SK-N-SH (cell line): ENCODE measurements at regions not wholly inside any gene's neighbourhood (a gene's known extent, or its start where the extent isn't known, plus 50 kb on each side); places are given as distances from the start of the nearest gene placed in this dataset.
"Not testable (repeated sequence)": the region's sequence is repeated elsewhere in the genome, so short reads cannot be mapped to it uniquely, and the experiment has no call there.

Experiments
- CTCF ChIA-PET: fragments of 300-600, 350-600 bp; formaldehyde crosslinking; extraction: SDS; loops from one replicate; lab custom pipeline; 2021; lab: Yijun Ruan, JAX
- POLR2A ChIA-PET: fragments of 350-600 bp; sonication (Branson Sonifier 250); formaldehyde crosslinking; extraction: SDS; loops from one replicate; lab custom pipeline; 2020; ENCODE audit warnings: antibody characterized with exemption, inconsistent platforms; lab: Yijun Ruan, JAX
- DNase-seq: peaks from one replicate; pipeline ENCODE4 v3.0.0; 2012
- H2AFZ ChIP-seq: fragments of 200-600 bp; sonication (generic); 2 replicates; pipeline ENCODE4 v1.8.1; 2016; ENCODE audit warnings: antibody characterized with exemption, mild to moderate bottlenecking, low read depth
- H3F3A ChIP-seq: fragments of 200-600 bp; sonication (generic); replicated peaks from 2 replicates; pipeline ENCODE3; 2016; ENCODE audit warnings: antibody characterized with exemption, mild to moderate bottlenecking; ENCODE audit not compliant: insufficient read depth
- H3K27ac ChIP-seq, 2 experiments: fragments of 200-500 bp in 1 of 2; fragments of 200-600 bp in 1 of 2; sonication (Bioruptor generic) in 1 of 2; sonication (generic), shearing (Covaris generic) in 1 of 2; 2 replicates each; pipeline versions ENCODE4 v1.5.1 to v1.6.1; 2014 to 2016; ENCODE audit warnings: low read depth in 2 of 2, inconsistent platforms in 1 of 2, low read length in 1 of 2, mild to moderate bottlenecking in 1 of 2, mixed read lengths in 1 of 2
- H3K27me3 ChIP-seq: fragments of 200-600 bp; sonication (generic), shearing (Covaris generic); 2 replicates; pipeline ENCODE4 v1.6.1; 2016; ENCODE audit warnings: mixed run types; ENCODE audit not compliant: insufficient read depth
- H3K36me3 ChIP-seq, 2 experiments: fragments of 200-500 bp in 1 of 2; fragments of 200-600 bp in 1 of 2; sonication (Bioruptor generic) in 1 of 2; sonication (generic) in 1 of 2; replicated peaks in 1 of 2; 2 replicates each; pipeline versions ENCODE3 to v1.5.1; 2014 to 2016; ENCODE audit warnings: low read length in 1 of 2, mild to moderate bottlenecking in 1 of 2; ENCODE audit not compliant: insufficient read depth in 2 of 2, control insufficient read depth in 1 of 2
- H3K4me1 ChIP-seq, 2 experiments: fragments of 200-500 bp in 1 of 2; fragments of 200-600 bp in 1 of 2; sonication (Bioruptor generic) in 1 of 2; sonication (generic), shearing (Covaris generic) in 1 of 2; 2 replicates each; pipeline versions ENCODE4 v1.5.1 to v1.6.1; 2014 to 2016; ENCODE audit warnings: low read depth in 1 of 2, low read length in 1 of 2, mixed run types in 1 of 2; ENCODE audit not compliant: insufficient read depth in 2 of 2, control insufficient read depth in 1 of 2
- H3K4me2 ChIP-seq: fragments of 200-600 bp; sonication (generic), shearing (Covaris generic); 2 replicates; pipeline ENCODE4 v1.6.1; 2017; ENCODE audit warnings: mixed run types
- H3K4me3 ChIP-seq, 2 experiments: fragments of 200-500 bp in 1 of 2; fragments of 200-600 bp in 1 of 2; sonication (Bioruptor generic) in 1 of 2; sonication (generic), shearing (Covaris generic) in 1 of 2; 2 replicates each; pipeline versions ENCODE4 v1.5.1 to v1.8.1; 2014 to 2016; ENCODE audit warnings: low read depth in 2 of 2, inconsistent platforms in 1 of 2, low read length in 1 of 2, mild to moderate bottlenecking in 1 of 2, mixed read lengths in 1 of 2, moderate library complexity in 1 of 2
- H3K79me2 ChIP-seq: fragments of 200-600 bp; sonication (generic); 2 replicates; pipeline ENCODE4 v1.8.1; 2017; ENCODE audit warnings: mild to moderate bottlenecking; ENCODE audit not compliant: insufficient read depth
- H3K9ac ChIP-seq: fragments of 200-600 bp; sonication (generic); 2 replicates; pipeline ENCODE4 v1.6.1; 2017; ENCODE audit warnings: mixed run types
- H3K9me2 ChIP-seq: fragments of 200-600 bp; sonication (generic); 2 replicates; pipeline ENCODE4 v1.6.1; 2017; ENCODE audit warnings: mixed run types
- H3K9me3 ChIP-seq: fragments of 200-600 bp; sonication (generic); 2 replicates; pipeline ENCODE4 v1.6.1; 2017; ENCODE audit warnings: mixed run types, mild to moderate bottlenecking, moderate library complexity
- H4K20me1 ChIP-seq: fragments of 200-600 bp; sonication (generic); 2 replicates; pipeline ENCODE4 v1.6.1; 2017; ENCODE audit warnings: mild to moderate bottlenecking, mixed run types; ENCODE audit not compliant: insufficient read depth
- CHD2 ChIP-seq: fragments of 150-350 bp; IDR thresholded peaks from 2 replicates; pipeline ENCODE4 v1.6.1; 2018; ENCODE audit warnings: low read length; ENCODE audit not compliant: partially characterized antibody
- CTCF ChIP-seq: fragments of 200-600 bp; sonication (generic); IDR thresholded peaks from 2 replicates; pipeline ENCODE4 v1.6.1; 2017; ENCODE audit warnings: antibody characterized with exemption, mild to moderate bottlenecking, moderate library complexity
- EP300 ChIP-seq, 2 experiments: IDR thresholded peaks; 2 replicates each; pipeline versions ENCODE4 v1.4.0 to v1.6.1; 2012; ENCODE audit warnings: borderline replicate concordance in 1 of 2, low read depth in 1 of 2, low read length in 1 of 2
- EZH2phosphoT487 ChIP-seq: fragments of 200-600 bp; sonication (generic); IDR thresholded peaks from 2 replicates; pipeline ENCODE4 v1.6.1; 2017; ENCODE audit warnings: low read depth, mixed run types, mild to moderate bottlenecking, antibody characterized with exemption, moderate library complexity, borderline replicate concordance
- GABPA ChIP-seq: IDR thresholded peaks from 2 replicates; pipeline ENCODE4 v1.4.0; 2012; ENCODE audit warnings: low read depth, mild to moderate bottlenecking
- GATA2 ChIP-seq: sonication (generic); formaldehyde crosslinking; IDR thresholded peaks from 2 replicates; pipeline ENCODE4 v1.5.0; 2020; ENCODE audit warnings: mild to moderate bottlenecking, missing genetic modification reagents
- IRF3 ChIP-seq: fragments of 150-350 bp; IDR thresholded peaks from 2 replicates; pipeline ENCODE4 v1.6.1; 2016; ENCODE audit warnings: mild to moderate bottlenecking, low read depth, low read length
- MEF2A ChIP-seq: IDR thresholded peaks from 2 replicates; pipeline ENCODE4 v1.4.0; 2012; ENCODE audit warnings: low read depth, borderline replicate concordance
- MXI1 ChIP-seq: IDR thresholded peaks from 2 replicates; pipeline ENCODE4 v1.6.1; 2012; ENCODE audit warnings: mild to moderate bottlenecking, low read depth, low read length, improper control_type of control experiment
- NRF1 ChIP-seq: IDR thresholded peaks from 2 replicates; pipeline ENCODE4 v1.6.1; 2012; ENCODE audit warnings: low read depth, mild to moderate bottlenecking, low read length
- POLR2AphosphoS5 ChIP-seq: IDR thresholded peaks from 2 replicates; pipeline ENCODE4 v1.6.1; 2012; ENCODE audit warnings: low read depth, low read length
- RAD21 ChIP-seq: IDR thresholded peaks from 2 replicates; pipeline ENCODE4 v1.6.1; 2012; ENCODE audit warnings: mild to moderate bottlenecking, low read length
- SMC3 ChIP-seq: IDR thresholded peaks from 2 replicates; pipeline ENCODE4 v1.6.1; 2012; ENCODE audit warnings: low read depth, low read length, improper control_type of control experiment
- TCF12 ChIP-seq: IDR thresholded peaks from 2 replicates; pipeline ENCODE4 v1.4.0; 2012
- USF2 ChIP-seq: fragments of 150-350 bp; IDR thresholded peaks from 2 replicates; pipeline ENCODE4 v1.6.1; 2017; ENCODE audit warnings: antibody characterized with exemption, low read length, low read depth, borderline replicate concordance
- YY1 ChIP-seq: IDR thresholded peaks from 2 replicates; pipeline ENCODE4 v1.4.0; 2012; ENCODE audit warnings: low read depth, mild to moderate bottlenecking
- WGBS: methylation state at CpG from one replicate; pipeline ENCODE4 v1.1.6; 2017; ENCODE audit warnings: low lambda C conversion rate; 5-methylcytosine and 5-hydroxymethylcytosine counted together
- TF ChIP-seq, protein P1 (sequence below): IDR thresholded peaks from 2 replicates; pipeline ENCODE4 v1.4.0; 2012; ENCODE audit warnings: low read depth, borderline replicate concordance
- TF ChIP-seq, protein P2 (sequence below): IDR thresholded peaks from 2 replicates; pipeline ENCODE4 v1.4.0; 2012; ENCODE audit warnings: low read depth, borderline replicate concordance
- TF ChIP-seq, protein P3 (sequence below): IDR thresholded peaks from 2 replicates; pipeline ENCODE4 v1.4.0; 2012; ENCODE audit warnings: low read depth

GRCh38 chr10:33831591-33831990, 497.1 kb upstream of the NRP1 start:
- Histone ChIP-seq H3K4me3 (no peak overlapping the region), H3K4me1 (peaks cover 0 to 3% of the 10 kb centered on the region in 2 experiments; a peak in 1 of 4 replicates), H3F3A (no peaks in the 10 kb centered on the region), H3K27ac (no peak overlapping the region), H2AFZ (no peak overlapping the region), H3K36me3 (no peaks in the 10 kb centered on the region), H3K9me3 (no peaks in the 10 kb centered on the region), H3K79me2 (no peaks in the 10 kb centered on the region), H3K4me2 (no peak overlapping the region), H3K9ac (no peak overlapping the region), H3K27me3 (no peaks in the 10 kb centered on the region), H3K9me2 (no peaks in the 10 kb centered on the region), H4K20me1 (no peaks in the 10 kb centered on the region)
- TF ChIP-seq NRF1: no peak
- no peak for TF ChIP-seq MEF2A
- no peak for TF ChIP-seq RAD21
- no peak for TF ChIP-seq CTCF
- TF ChIP-seq POLR2AphosphoS5: no peak
- TF ChIP-seq EP300 (IDR thresholded peaks at IDR 0.05; ENCODE audit: borderline replicate concordance in 1 of 2, low read depth in 1 of 2, low read length in 1 of 2): no peak
- no peak for TF ChIP-seq MXI1
- TF ChIP-seq GABPA: no peak
- TF ChIP-seq SMC3: no peak
- no peak for TF ChIP-seq CHD2
- no peak for TF ChIP-seq TCF12
- TF ChIP-seq, protein P1, sequence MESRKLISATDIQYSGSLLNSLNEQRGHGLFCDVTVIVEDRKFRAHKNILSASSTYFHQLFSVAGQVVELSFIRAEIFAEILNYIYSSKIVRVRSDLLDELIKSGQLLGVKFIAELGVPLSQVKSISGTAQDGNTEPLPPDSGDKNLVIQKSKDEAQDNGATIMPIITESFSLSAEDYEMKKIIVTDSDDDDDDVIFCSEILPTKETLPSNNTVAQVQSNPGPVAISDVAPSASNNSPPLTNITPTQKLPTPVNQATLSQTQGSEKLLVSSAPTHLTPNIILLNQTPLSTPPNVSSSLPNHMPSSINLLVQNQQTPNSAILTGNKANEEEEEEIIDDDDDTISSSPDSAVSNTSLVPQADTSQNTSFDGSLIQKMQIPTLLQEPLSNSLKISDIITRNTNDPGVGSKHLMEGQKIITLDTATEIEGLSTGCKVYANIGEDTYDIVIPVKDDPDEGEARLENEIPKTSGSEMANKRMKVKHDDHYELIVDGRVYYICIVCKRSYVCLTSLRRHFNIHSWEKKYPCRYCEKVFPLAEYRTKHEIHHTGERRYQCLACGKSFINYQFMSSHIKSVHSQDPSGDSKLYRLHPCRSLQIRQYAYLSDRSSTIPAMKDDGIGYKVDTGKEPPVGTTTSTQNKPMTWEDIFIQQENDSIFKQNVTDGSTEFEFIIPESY: no peak
- no peak for TF ChIP-seq IRF3
- TF ChIP-seq, protein P2, sequence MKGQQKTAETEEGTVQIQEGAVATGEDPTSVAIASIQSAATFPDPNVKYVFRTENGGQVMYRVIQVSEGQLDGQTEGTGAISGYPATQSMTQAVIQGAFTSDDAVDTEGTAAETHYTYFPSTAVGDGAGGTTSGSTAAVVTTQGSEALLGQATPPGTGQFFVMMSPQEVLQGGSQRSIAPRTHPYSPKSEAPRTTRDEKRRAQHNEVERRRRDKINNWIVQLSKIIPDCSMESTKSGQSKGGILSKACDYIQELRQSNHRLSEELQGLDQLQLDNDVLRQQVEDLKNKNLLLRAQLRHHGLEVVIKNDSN: no peak
- TF ChIP-seq EZH2phosphoT487: no peak
- TF ChIP-seq, protein P3, sequence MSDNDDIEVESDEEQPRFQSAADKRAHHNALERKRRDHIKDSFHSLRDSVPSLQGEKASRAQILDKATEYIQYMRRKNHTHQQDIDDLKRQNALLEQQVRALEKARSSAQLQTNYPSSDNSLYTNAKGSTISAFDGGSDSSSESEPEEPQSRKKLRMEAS: no peak
- no peak for TF ChIP-seq YY1
- no peak for TF ChIP-seq USF2
- TF ChIP-seq GATA2 (CRISPR knock-in tag): no peak
- ChIA-PET CTCF (interaction anchor here (1.3 kb wide), 1 partner anchor 9 kb away, joined by 3 read pairs; no protein-coding TSS in a partner anchor), POLR2A (no interaction called here)
- 58% methylated on average over 2 of the region's 2 CpGs for WGBS
- DNase-seq: peak; percentile 25

- H3K27me3 ChIP-seq, DNase-seq: not testable (repeated sequence)
- 88% methylated on average over 3 of the region's 3 CpGs for WGBS
Observed at GRCh38 chr10:33829899-33830298, 495.4 kb upstream of the NRP1 start.

More at GRCh38 chr10:33829899-33830298, 495.4 kb upstream of the NRP1 start:
- H3K79me2 ChIP-seq, H3K4me3 ChIP-seq, H3K9me2 ChIP-seq, H4K20me1 ChIP-seq, H3K9me3 ChIP-seq, H3F3A ChIP-seq, CTCF ChIA-PET, H3K4me2 ChIP-seq, H2AFZ ChIP-seq, POLR2A ChIA-PET, H3K36me3 ChIP-seq, H3K27ac ChIP-seq, H3K9ac ChIP-seq, H3K4me1 ChIP-seq: not testable (repeated sequence)
